ENCODE measurements at regions not wholly inside any gene's neighbourhood (a gene's known extent, or its start where the extent isn't known, plus 50 kb on each side); places are given as distances from the start of the nearest gene placed in this dataset.
"Not testable (repeated sequence)": the region's sequence is repeated elsewhere in the genome, so short reads cannot be mapped to it uniquely, and the experiment has no call there.

GRCh38 chr5:7274203-7274602 is 121.7 kb upstream of the ADCY2 start:
- DNase-seq, result no peak
- Mint-ChIP-seq H3K9me3 (peaks cover 0 to 4% (median 1%) of the 10 kb centered on the region in 6 donors), H3K36me3 (no peaks in the 10 kb centered on the region), H3K4me1 (no peaks in the 10 kb centered on the region), H3K4me3 (no peak overlapping the region), H3K27ac (no peak overlapping the region), H3K27me3 (ENCODE audit: low read depth in 3 of 3) (peaks cover 0 to 5% (median 2%) of the 10 kb centered on the region in 3 donors)

- DNase-seq; H3K27ac Mint-ChIP-seq; H3K4me3 Mint-ChIP-seq; H3K4me1 Mint-ChIP-seq; H3K27me3 Mint-ChIP-seq (ENCODE audit: low read depth in 3 of 3); H3K36me3 Mint-ChIP-seq: not testable (repeated sequence)
- H3K9me3 Mint-ChIP-seq, result peaks cover 0 to 15% (median under 1%) of the 10 kb centered on the region in 6 donors
Observed at GRCh38 chr5:7289634-7290033, 106.3 kb upstream of the ADCY2 start.

GRCh38 chr5:7297821-7298220 is 98.1 kb upstream of the ADCY2 start:
- peaks cover 1 to 16% (median 6%) of the 10 kb centered on the region in 6 donors for H3K9me3 Mint-ChIP-seq
- DNase-seq; H3K36me3 Mint-ChIP-seq; H3K27me3 Mint-ChIP-seq (ENCODE audit: low read depth in 3 of 3); H3K4me3 Mint-ChIP-seq; H3K27ac Mint-ChIP-seq; H3K4me1 Mint-ChIP-seq: not testable (repeated sequence)

GRCh38 chr5:7299731-7300130 is 96.2 kb upstream of the ADCY2 start:
- not testable (repeated sequence) for H3K4me1 Mint-ChIP-seq; H3K4me3 Mint-ChIP-seq; H3K27ac Mint-ChIP-seq; H3K36me3 Mint-ChIP-seq; DNase-seq; H3K27me3 Mint-ChIP-seq (ENCODE audit: low read depth in 3 of 3)
- peaks cover 1 to 21% (median 6%) of the 10 kb centered on the region in 6 donors for H3K9me3 Mint-ChIP-seq

GRCh38 chr5:7305000-7305674 is 90.8 kb upstream of the ADCY2 start:
- peaks cover 0 to 16% (median 4%) of the 10 kb centered on the region in 6 donors for H3K9me3 Mint-ChIP-seq
- not testable (repeated sequence) for H3K27me3 Mint-ChIP-seq (ENCODE audit: low read depth in 3 of 3); H3K36me3 Mint-ChIP-seq; H3K4me1 Mint-ChIP-seq; DNase-seq; H3K27ac Mint-ChIP-seq; H3K4me3 Mint-ChIP-seq

GRCh38 chr5:7306556-7306955 is 89.4 kb upstream of the ADCY2 start:
- H3K4me1 Mint-ChIP-seq; H3K36me3 Mint-ChIP-seq; H3K4me3 Mint-ChIP-seq; H3K27ac Mint-ChIP-seq; H3K27me3 Mint-ChIP-seq (ENCODE audit: low read depth in 3 of 3); DNase-seq: not testable (repeated sequence)
- H3K9me3 Mint-ChIP-seq, result peaks cover 0 to 11% (median 3%) of the 10 kb centered on the region in 6 donors

- H3K36me3 Mint-ChIP-seq; H3K4me1 Mint-ChIP-seq; DNase-seq; H3K27ac Mint-ChIP-seq; H3K4me3 Mint-ChIP-seq; H3K27me3 Mint-ChIP-seq (ENCODE audit: low read depth in 3 of 3): not testable (repeated sequence)
- peaks cover 0 to 11% (median 3%) of the 10 kb centered on the region in 6 donors for H3K9me3 Mint-ChIP-seq
Observed at GRCh38 chr5:7307709-7308108, 88.2 kb upstream of the ADCY2 start.

GRCh38 chr5:7309715-7310114 is 86.2 kb upstream of the ADCY2 start:
- H3K4me3 Mint-ChIP-seq; H3K27me3 Mint-ChIP-seq (ENCODE audit: low read depth in 3 of 3); DNase-seq; H3K4me1 Mint-ChIP-seq; H3K36me3 Mint-ChIP-seq; H3K27ac Mint-ChIP-seq: not testable (repeated sequence)
- peaks cover 0 to 14% (median 3%) of the 10 kb centered on the region in 6 donors for H3K9me3 Mint-ChIP-seq

GRCh38 chr5:7310656-7311055 is 85.3 kb upstream of the ADCY2 start:
- not testable (repeated sequence) for DNase-seq; H3K36me3 Mint-ChIP-seq; H3K9me3 Mint-ChIP-seq; H3K4me1 Mint-ChIP-seq; H3K27me3 Mint-ChIP-seq (ENCODE audit: low read depth in 3 of 3); H3K27ac Mint-ChIP-seq; H3K4me3 Mint-ChIP-seq

- Mint-ChIP-seq H3K4me1 (no peaks in the 10 kb centered on the region), H3K36me3 (no peaks in the 10 kb centered on the region), H3K4me3 (no peak overlapping the region), H3K9me3 (peaks cover 0 to 12% (median 3%) of the 10 kb centered on the region in 6 donors), H3K27me3 (ENCODE audit: low read depth in 3 of 3) (peaks cover 0 to 6% (median 1%) of the 10 kb centered on the region in 3 donors), H3K27ac (no peak overlapping the region)
- no peak for DNase-seq
Observed at GRCh38 chr5:7315118-7315517, 80.8 kb upstream of the ADCY2 start.

- Mint-ChIP-seq H3K4me3 (no peak overlapping the region), H3K9me3 (peaks cover 0 to 12% (median 3%) of the 10 kb centered on the region in 6 donors), H3K36me3 (no peaks in the 10 kb centered on the region), H3K4me1 (no peaks in the 10 kb centered on the region), H3K27me3 (ENCODE audit: low read depth in 3 of 3) (peaks cover 0 to 6% (median 0%) of the 10 kb centered on the region in 3 donors), H3K27ac (no peak overlapping the region)
- no peak for DNase-seq
Observed at GRCh38 chr5:7317751-7318150, 78.2 kb upstream of the ADCY2 start.

- no peaks in the 10 kb centered on the region for H3K36me3 Mint-ChIP-seq
- H3K4me3 Mint-ChIP-seq, result no peak overlapping the region
- DNase-seq, result no peak
- H3K27me3 Mint-ChIP-seq (ENCODE audit: low read depth in 3 of 3), result peaks cover 0 to 4% (median 0%) of the 10 kb centered on the region in 3 donors
- H3K27ac Mint-ChIP-seq, result no peak overlapping the region
- no peaks in the 10 kb centered on the region for H3K4me1 Mint-ChIP-seq
- H3K9me3 Mint-ChIP-seq, result peaks cover 0 to 5% (median 0%) of the 10 kb centered on the region in 6 donors
Observed at GRCh38 chr5:7320701-7321301, 75.1 kb upstream of the ADCY2 start.

- Mint-ChIP-seq H3K4me1 (no peaks in the 10 kb centered on the region), H3K9me3 (peaks cover 0 to 5% (median 0%) of the 10 kb centered on the region in 6 donors), H3K36me3 (no peaks in the 10 kb centered on the region), H3K4me3 (no peak overlapping the region), H3K27me3 (ENCODE audit: low read depth in 3 of 3) (peaks cover 0 to 4% (median 0%) of the 10 kb centered on the region in 3 donors), H3K27ac (no peak overlapping the region)
- no peak for DNase-seq
Observed at GRCh38 chr5:7321724-7322123, 74.2 kb upstream of the ADCY2 start.

GRCh38 chr5:7324919-7325318 is 71.0 kb upstream of the ADCY2 start:
- H3K27me3 Mint-ChIP-seq (ENCODE audit: low read depth in 3 of 3), result peaks cover 0 to 5% (median 0%) of the 10 kb centered on the region in 3 donors
- H3K4me3 Mint-ChIP-seq, result no peak overlapping the region
- H3K4me1 Mint-ChIP-seq, result no peaks in the 10 kb centered on the region
- H3K27ac Mint-ChIP-seq, result no peak overlapping the region
- DNase-seq, result no peak
- H3K36me3 Mint-ChIP-seq, result no peaks in the 10 kb centered on the region
- peaks cover 0 to 7% (median under 1%) of the 10 kb centered on the region in 6 donors for H3K9me3 Mint-ChIP-seq
